H1 (cell line): ENCODE measurements at regions not wholly inside any gene's neighbourhood (a gene's known extent, or its start where the extent isn't known, plus 50 kb on each side); places are given as distances from the start of the nearest gene placed in this dataset.

ENCODE experiments used
- CTCF ChIA-PET: fragments of 300-600 bp; sonication (Branson Sonifier 250); formaldehyde crosslinking; loops from one replicate; lab custom pipeline; 2021; ENCODE audit not compliant: partially characterized antibody; lab: Charles Lee
- POLR2A ChIA-PET: fragments of 300-600 bp; sonication (Branson Sonifier 250); formaldehyde crosslinking; loops from one replicate; lab custom pipeline; 2021; ENCODE audit warnings: inconsistent platforms; ENCODE audit not compliant: partially characterized antibody; lab: Charles Lee
- DNase-seq, 2 experiments: peaks; one replicate each; pipeline versions ENCODE4 v3.0.0 to v3.0.0-alpha.2; 2010 to 2022; ENCODE audit warnings: low spot score in 2 of 2, low read depth in 1 of 2, mixed read lengths in 1 of 2
- FAIRE-seq: peaks from 2 replicates; lab custom pipeline; 2011; peaks lifted over from hg19 to GRCh38; lab: Jason Lieb, UNC
- H2AFZ ChIP-seq: 2 replicates; pipeline ENCODE4 v1.8.1; 2012; ENCODE audit warnings: low read length, inconsistent platforms
- H2AK5ac ChIP-seq: 2 replicates; pipeline ENCODE4 v1.6.1; 2013; ENCODE audit warnings: low read depth, low read length
- H2BK120ac ChIP-seq: replicated peaks from 2 replicates; pipeline ENCODE3; 2013; ENCODE audit warnings: low read depth, low read length, inconsistent platforms
- H2BK12ac ChIP-seq: 2 replicates; pipeline ENCODE4 v1.6.1; 2013; ENCODE audit warnings: low read depth, low read length
- H2BK15ac ChIP-seq: 2 replicates; pipeline ENCODE4 v1.6.1; 2013; ENCODE audit warnings: low read length
- H2BK20ac ChIP-seq: 2 replicates; pipeline ENCODE4 v1.6.1; 2013; ENCODE audit warnings: low read length
- H2BK5ac ChIP-seq: 2 replicates; pipeline ENCODE4 v1.6.1; 2013; ENCODE audit warnings: low read depth, low read length
- H3K14ac ChIP-seq: 2 replicates; pipeline ENCODE4 v1.6.1; 2013; ENCODE audit warnings: inconsistent platforms; ENCODE audit not compliant: insufficient read length
- H3K18ac ChIP-seq: 2 replicates; pipeline ENCODE4 v1.6.1; 2013; ENCODE audit warnings: low read length; ENCODE audit errors: extremely low read depth
- H3K23ac ChIP-seq: 2 replicates; pipeline ENCODE4 v1.6.1; 2013; ENCODE audit warnings: inconsistent platforms; ENCODE audit not compliant: insufficient read length
- H3K23me2 ChIP-seq: 2 replicates; pipeline ENCODE4 v1.6.1; 2013; ENCODE audit warnings: low read depth, low read length
- H3K27ac ChIP-seq: 2 replicates; pipeline ENCODE4 v1.6.1; 2011; ENCODE audit warnings: low read depth, low read length, inconsistent platforms
- H3K27me3 ChIP-seq, 4 experiments: replicated peaks in 1 of 4; 1 replicate in 1 of 4; 2 replicates in 3 of 4; pipeline versions ENCODE4 v1.6.1 to v1.8.1; 2011 to 2013; ENCODE audit warnings: low read length in 3 of 4, mild to moderate bottlenecking in 3 of 4, inconsistent platforms in 2 of 4, mixed read lengths in 2 of 4, moderate library complexity in 1 of 4; ENCODE audit not compliant: control insufficient read depth in 3 of 4, insufficient read depth in 3 of 4; ENCODE audit errors: extremely low read depth in 1 of 4
- H3K36me3 ChIP-seq, 4 experiments: 2 replicates each; pipeline versions ENCODE4 v1.6.1 to v1.8.1; 2011 to 2013; ENCODE audit warnings: mild to moderate bottlenecking in 4 of 4, low read length in 3 of 4, moderate library complexity in 2 of 4, control low read depth in 1 of 4, inconsistent platforms in 1 of 4; ENCODE audit not compliant: insufficient read depth in 4 of 4, control insufficient read depth in 2 of 4
- H3K4ac ChIP-seq: replicated peaks from 2 replicates; pipeline ENCODE3; 2013; ENCODE audit warnings: low read length, low read depth, mixed read lengths, inconsistent platforms; ENCODE audit not compliant: insufficient read length
- H3K4me1 ChIP-seq, 4 experiments: replicated peaks in 1 of 4; 1 replicate in 1 of 4; 2 replicates in 3 of 4; pipeline versions ENCODE4 v1.6.1 to v1.8.1; 2011 to 2013; ENCODE audit warnings: low read length in 3 of 4, inconsistent platforms in 2 of 4, mixed read lengths in 1 of 4; ENCODE audit not compliant: insufficient read depth in 4 of 4, control insufficient read depth in 3 of 4
- H3K4me2 ChIP-seq, 2 experiments: 2 replicates each; pipeline versions ENCODE4 v1.6.1 to v1.8.1; 2011 to 2013; ENCODE audit warnings: low read depth in 2 of 2, low read length in 2 of 2, control low read depth in 1 of 2, inconsistent platforms in 1 of 2, mild to moderate bottlenecking in 1 of 2; ENCODE audit not compliant: insufficient read depth in 1 of 2
- H3K4me3 ChIP-seq, 4 experiments: fragments of 200-600, 300-600 bp in 1 of 4; sonication (generic), shearing (Covaris generic), sonication (Bioruptor Twin) in 1 of 4; 2 replicates each; pipeline versions ENCODE4 v1.5.1 to v1.8.1; 2011 to 2016; ENCODE audit warnings: low read length in 4 of 4, low read depth in 3 of 4, control low read depth in 2 of 4, inconsistent platforms in 2 of 4, mild to moderate bottlenecking in 2 of 4, mixed read lengths in 1 of 4, moderate library complexity in 1 of 4; ENCODE audit not compliant: insufficient read depth in 2 of 4; ENCODE audit errors: extremely low read depth in 1 of 4
- H3K56ac ChIP-seq: replicated peaks from 2 replicates; pipeline ENCODE3; 2013; ENCODE audit warnings: low read depth, mild to moderate bottlenecking, mixed read lengths, low read length, inconsistent platforms; ENCODE audit not compliant: insufficient read length
- H3K79me1 ChIP-seq: 2 replicates; pipeline ENCODE4 v1.6.1; 2013; ENCODE audit warnings: low read depth, low read length, control low read depth
- H3K79me2 ChIP-seq, 2 experiments: 2 replicates each; pipeline versions ENCODE4 v1.6.1 to v1.8.1; 2012 to 2013; ENCODE audit warnings: low read length in 2 of 2, mild to moderate bottlenecking in 2 of 2, inconsistent platforms in 1 of 2; ENCODE audit not compliant: insufficient read depth in 2 of 2, control insufficient read depth in 1 of 2
- H3K9ac ChIP-seq, 4 experiments: replicated peaks in 1 of 4; 1 replicate in 1 of 4; 2 replicates in 3 of 4; pipeline versions ENCODE4 v1.6.1 to v1.8.1; 2011 to 2013; ENCODE audit warnings: low read depth in 3 of 4, low read length in 3 of 4, control low read depth in 2 of 4, mild to moderate bottlenecking in 2 of 4, moderate library complexity in 2 of 4, inconsistent platforms in 1 of 4; ENCODE audit errors: extremely low read depth in 1 of 4
- H3K9me3 ChIP-seq, 2 experiments: 2 replicates each; pipeline versions ENCODE4 v1.6.1 to v1.8.1; 2012 to 2013; ENCODE audit warnings: mild to moderate bottlenecking in 2 of 2, moderate library complexity in 2 of 2, control low read depth in 1 of 2, inconsistent platforms in 1 of 2, low read depth in 1 of 2, low read length in 1 of 2, mixed read lengths in 1 of 2; ENCODE audit not compliant: insufficient read depth in 2 of 2
- H4K20me1 ChIP-seq, 2 experiments: replicated peaks in 1 of 2; 2 replicates each; pipeline versions ENCODE3 to v1.8.1; 2011 to 2013; ENCODE audit warnings: inconsistent platforms in 2 of 2, low read length in 2 of 2, mild to moderate bottlenecking in 1 of 2; ENCODE audit not compliant: insufficient read depth in 2 of 2, control insufficient read depth in 1 of 2
- H4K5ac ChIP-seq: 2 replicates; pipeline ENCODE4 v1.6.1; 2013; ENCODE audit warnings: low read length, low read depth, mixed read lengths, inconsistent platforms; ENCODE audit not compliant: insufficient read length
- H4K8ac ChIP-seq: 2 replicates; pipeline ENCODE4 v1.8.0; 2013; ENCODE audit warnings: mild to moderate bottlenecking, moderate library complexity, low read length, inconsistent platforms; ENCODE audit not compliant: insufficient read depth; ENCODE audit errors: extremely low read depth
- H4K91ac ChIP-seq: replicated peaks from 2 replicates; pipeline ENCODE3; 2013; ENCODE audit warnings: low read length, mixed read lengths, inconsistent platforms; ENCODE audit not compliant: insufficient read length
- EGR1 ChIP-seq: IDR thresholded peaks from 2 replicates; pipeline ENCODE4 v1.6.1; 2011; ENCODE audit warnings: low read depth, low read length, borderline replicate concordance
- JUND ChIP-seq: IDR thresholded peaks from 2 replicates; pipeline ENCODE4 v1.6.1; 2011; ENCODE audit warnings: mild to moderate bottlenecking, improper control_type of control experiment, low read length
- WGBS, 2 experiments: shearing (Covaris generic) in 1 of 2; methylation state at CpG; one replicate each; pipeline versions ENCODE4 v1.1.6 to v1.1.7; 2013 to 2015; ENCODE audit warnings: low lambda C conversion rate in 2 of 2, mixed read lengths in 2 of 2, inconsistent platforms in 1 of 2, low coverage in 1 of 2, missing lambda C conversion rate in 1 of 2; ENCODE audit not compliant: insufficient replicate concordance in 2 of 2, insufficient coverage in 1 of 2, insufficient read length in 1 of 2; ENCODE audit errors: extremely low coverage in 1 of 2, missing lambda C conversion rate in 1 of 2; 5-methylcytosine and 5-hydroxymethylcytosine counted together

- Histone ChIP-seq H3K4me3 (no peak overlapping the region), H3K79me2 (no peaks in the 10 kb centered on the region), H2BK20ac (no peak overlapping the region; the same call in 1 of the 2 replicates), H4K5ac (no peak overlapping the region), H2BK12ac (no peak overlapping the region), H3K9me3 (no peaks in the 10 kb centered on the region), H3K4ac (no peak overlapping the region), H3K36me3 (no peaks in the 10 kb centered on the region), H2BK120ac (no peak overlapping the region), H3K56ac (no peak overlapping the region), H4K91ac (no peak overlapping the region), H2BK5ac (no peak overlapping the region), H3K23ac (no peak overlapping the region), H3K27ac (no peak overlapping the region), H3K4me1 (peaks cover 3 to 15% (median 9%) of the 10 kb centered on the region in 4 experiments; a peak in 6 of 7 replicates), H3K18ac (no peak overlapping the region), H3K14ac (no peak overlapping the region), H2BK15ac (no peak overlapping the region), H3K23me2 (no peaks in the 10 kb centered on the region), H4K20me1 (no peaks in the 10 kb centered on the region), H3K9ac (no peak overlapping the region), H4K8ac (no peak overlapping the region), H3K4me2 (no peak overlapping the region), H3K79me1 (no peaks in the 10 kb centered on the region), H2AK5ac (no peak overlapping the region), H2AFZ (no peak overlapping the region), H3K27me3 (no peaks in the 10 kb centered on the region)
- DNase-seq (no peak), FAIRE-seq (no peak)
- ChIA-PET POLR2A (no interaction called here), CTCF (interaction anchor here (1.4 to 2.1 kb wide), 2 partner anchors 8 to 152 kb away, joined by 3 to 7 read pairs; no protein-coding TSS in a partner anchor)
- WGBS, 2 experiments = 87% methylated on average over 2 of the region's 2 CpGs; no CpG with 5 or more reads in 1 of the 2 experiments
- TF ChIP-seq JUND (no peak), EGR1 (no peak)
Observed at GRCh38 chr11:121807051-121807450, 309.0 kb downstream of the BLID start.
